Lower leg skin (tissue), 4 donors: ENCODE measurements at regions not wholly inside any gene's neighbourhood (a gene's known extent, or its start where the extent isn't known, plus 50 kb on each side); places are given as distances from the start of the nearest gene placed in this dataset.

Experiments
- DNase-seq, 2 donors: peaks; one replicate each; pipeline ENCODE4 v3.0.0-alpha.2; 2019; ENCODE audit warnings: low spot score in 2 of 2
- H3K4me3 ChIP-seq: fragments of 200-600 bp; sonication (generic); 2 replicates; pipeline ENCODE4 v1.5.1; 2017; ENCODE audit warnings: mild to moderate bottlenecking, low read depth; ENCODE audit not compliant: poor library complexity, severe bottlenecking
- CTCF ChIP-seq, 3 donors: fragments of 450-650 bp; IDR thresholded peaks; one replicate each; pipeline ENCODE4 v1.5.1; 2016; ENCODE audit warnings: antibody characterized with exemption in 3 of 3, mild to moderate bottlenecking in 3 of 3, moderate library complexity in 2 of 3
- POLR2A ChIP-seq, 2 donors: fragments of 450-650 bp; IDR thresholded peaks; one replicate each; pipeline ENCODE4 v1.6.1; 2016 to 2017; ENCODE audit warnings: antibody characterized with exemption in 2 of 2, mild to moderate bottlenecking in 1 of 2, moderate library complexity in 1 of 2
- whole genome bisulfite sequencing, 2 donors: methylation state at CpG; one replicate each; pipeline ENCODE4 v1.1.5; 2018; 5-methylcytosine and 5-hydroxymethylcytosine counted together
- intact Hi-C: fragments of 100-400 bp; cut with DNase I; formaldehyde crosslinking; loops from one replicate; pipeline ENCODE4 v1.15.0; 2023; ENCODE audit warnings: low total_unique reads

- 80 to 85% methylated on average over 18 of the region's 18 CpGs for WGBS, 2 donors
- intact Hi-C loops = no loop called here
- TF ChIP-seq CTCF (IDR thresholded peaks at IDR 0.05) = no peak
- DNase-seq = peak in 1 of 2 donors; percentile 63
- H3K4me3 ChIP-seq = no peak overlapping the region
These were observed 142.9 kb upstream of the SPACA7 start for GRCh38 chr13:112233256-112233655.

DNA sequence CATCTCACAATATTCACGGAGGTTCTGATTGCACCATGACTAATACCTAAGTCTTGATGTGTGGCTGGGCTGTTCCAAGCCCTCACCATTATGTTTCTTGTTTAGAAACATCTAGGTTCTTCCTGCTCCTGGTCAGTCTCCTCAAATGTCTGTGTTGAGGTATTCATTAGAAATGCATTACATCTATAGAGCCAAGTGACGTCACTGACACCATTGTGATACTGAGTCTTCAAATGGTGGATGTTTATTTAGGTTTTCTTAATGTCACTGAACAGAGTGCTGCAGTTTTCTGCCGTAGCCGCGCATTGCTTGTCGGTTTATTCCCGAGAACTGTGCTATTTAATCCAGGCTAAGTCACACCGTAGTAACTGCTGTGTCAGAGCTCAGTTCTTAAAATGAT is 142.4 kb upstream of the SPACA7 start:
- no peak for TF ChIP-seq CTCF (IDR thresholded peaks at IDR 0.05)
- no peak for TF ChIP-seq POLR2A (IDR thresholded peaks at IDR 0.05)
- intact Hi-C loops = no loop called here
- no peak overlapping the region for H3K4me3 ChIP-seq
- DNase-seq = peak in 1 of 2 donors; percentile 15
- 86 to 91% methylated on average over 8 of the region's 8 CpGs for WGBS, 2 donors

GRCh38 chr13:112234131-112234875 is 141.9 kb upstream of the SPACA7 start:
- no peak overlapping the region for H3K4me3 ChIP-seq
- intact Hi-C loops = no loop called here
- DNase-seq = peak in 1 of 2 donors; percentile 74
- 72 to 77% methylated on average over 13 to 16 of the region's 16 CpGs for WGBS, 2 donors
- no peak for TF ChIP-seq CTCF (IDR thresholded peaks at IDR 0.05)
- no peak for TF ChIP-seq POLR2A (IDR thresholded peaks at IDR 0.05)

GRCh38 chr13:112236016-112236415 is 140.1 kb upstream of the SPACA7 start:
- intact Hi-C loops = no loop called here
- H3K4me3 ChIP-seq = no peak overlapping the region
- whole genome bisulfite sequencing, 2 donors = 85 to 87% methylated on average over 7 of the region's 7 CpGs

GRCh38 chr13:112236539-112237197 is 139.5 kb upstream of the SPACA7 start:
- intact Hi-C loops = no loop called here
- WGBS, 2 donors = 85 to 90% methylated on average over 11 of the region's 11 CpGs
- DNase-seq = peak in 1 of 2 donors; percentile 53
- TF ChIP-seq CTCF (IDR thresholded peaks at IDR 0.05) (no peak), POLR2A (IDR thresholded peaks at IDR 0.05) (no peak)
- no peak overlapping the region for H3K4me3 ChIP-seq

More at GRCh38 chr13:112236016-112236415, 140.1 kb upstream of the SPACA7 start:
- DNase-seq = peak in 1 of 2 donors; percentile 46
- no peak for TF ChIP-seq CTCF (IDR thresholded peaks at IDR 0.05)
- TF ChIP-seq POLR2A (IDR thresholded peaks at IDR 0.05) = no peak
